ENCODE measurements at regions not wholly inside any gene's neighbourhood (a gene's known extent, or its start where the extent isn't known, plus 50 kb on each side); places are given as distances from the start of the nearest gene placed in this dataset.

DNA sequence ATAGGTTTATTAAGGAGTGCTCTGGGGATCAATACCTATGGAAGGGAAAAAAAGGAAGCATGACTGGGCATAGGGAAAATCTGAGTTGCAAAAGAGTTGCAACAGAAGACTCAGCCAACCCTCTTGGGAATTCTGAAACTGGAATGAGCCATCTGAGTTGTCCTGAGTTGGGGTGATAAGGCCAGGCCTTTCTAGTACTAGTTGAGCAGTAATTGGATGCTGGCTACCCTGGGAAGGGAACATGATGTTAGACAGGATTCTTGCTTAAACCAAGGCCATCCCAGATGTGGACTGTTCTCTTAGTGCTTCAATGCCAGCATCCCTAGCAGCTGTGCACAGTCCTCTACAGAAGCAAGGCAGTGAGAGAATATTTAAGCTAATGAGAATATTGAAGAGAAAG, 348.8 kb upstream of the GULP1 start (continued):
- TF ChIP-seq, protein P1, sequence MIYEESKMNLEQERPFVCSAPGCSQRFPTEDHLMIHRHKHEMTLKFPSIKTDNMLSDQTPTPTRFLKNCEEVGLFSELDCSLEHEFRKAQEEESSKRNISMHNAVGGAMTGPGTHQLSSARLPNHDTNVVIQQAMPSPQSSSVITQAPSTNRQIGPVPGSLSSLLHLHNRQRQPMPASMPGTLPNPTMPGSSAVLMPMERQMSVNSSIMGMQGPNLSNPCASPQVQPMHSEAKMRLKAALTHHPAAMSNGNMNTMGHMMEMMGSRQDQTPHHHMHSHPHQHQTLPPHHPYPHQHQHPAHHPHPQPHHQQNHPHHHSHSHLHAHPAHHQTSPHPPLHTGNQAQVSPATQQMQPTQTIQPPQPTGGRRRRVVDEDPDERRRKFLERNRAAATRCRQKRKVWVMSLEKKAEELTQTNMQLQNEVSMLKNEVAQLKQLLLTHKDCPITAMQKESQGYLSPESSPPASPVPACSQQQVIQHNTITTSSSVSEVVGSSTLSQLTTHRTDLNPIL (CRISPR knock-in tag; IDR thresholded peaks at IDR 0.05; ENCODE audit: low read depth): no peak
- no peak for TF ChIP-seq ARNTL (CRISPR knock-in tag; IDR thresholded peaks at IDR 0.05; ENCODE audit: borderline replicate concordance, low read depth)
- no peak for TF ChIP-seq TOX (CRISPR knock-in tag; IDR thresholded peaks at IDR 0.05; ENCODE audit: borderline replicate concordance)
- no peak for TF ChIP-seq OSR1 (CRISPR knock-in tag; IDR thresholded peaks at IDR 0.05)
- TF ChIP-seq, protein P2, sequence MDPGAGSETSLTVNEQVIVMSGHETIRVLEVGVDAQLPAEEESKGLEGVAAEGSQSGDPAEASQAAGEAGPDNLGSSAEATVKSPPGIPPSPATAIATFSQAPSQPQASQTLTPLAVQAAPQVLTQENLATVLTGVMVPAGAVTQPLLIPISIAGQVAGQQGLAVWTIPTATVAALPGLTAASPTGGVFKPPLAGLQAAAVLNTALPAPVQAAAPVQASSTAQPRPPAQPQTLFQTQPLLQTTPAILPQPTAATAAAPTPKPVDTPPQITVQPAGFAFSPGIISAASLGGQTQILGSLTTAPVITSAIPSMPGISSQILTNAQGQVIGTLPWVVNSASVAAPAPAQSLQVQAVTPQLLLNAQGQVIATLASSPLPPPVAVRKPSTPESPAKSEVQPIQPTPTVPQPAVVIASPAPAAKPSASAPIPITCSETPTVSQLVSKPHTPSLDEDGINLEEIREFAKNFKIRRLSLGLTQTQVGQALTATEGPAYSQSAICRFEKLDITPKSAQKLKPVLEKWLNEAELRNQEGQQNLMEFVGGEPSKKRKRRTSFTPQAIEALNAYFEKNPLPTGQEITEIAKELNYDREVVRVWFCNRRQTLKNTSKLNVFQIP (CRISPR knock-in tag; IDR thresholded peaks at IDR 0.05; ENCODE audit: borderline replicate concordance, low read depth): no peak

DNA sequence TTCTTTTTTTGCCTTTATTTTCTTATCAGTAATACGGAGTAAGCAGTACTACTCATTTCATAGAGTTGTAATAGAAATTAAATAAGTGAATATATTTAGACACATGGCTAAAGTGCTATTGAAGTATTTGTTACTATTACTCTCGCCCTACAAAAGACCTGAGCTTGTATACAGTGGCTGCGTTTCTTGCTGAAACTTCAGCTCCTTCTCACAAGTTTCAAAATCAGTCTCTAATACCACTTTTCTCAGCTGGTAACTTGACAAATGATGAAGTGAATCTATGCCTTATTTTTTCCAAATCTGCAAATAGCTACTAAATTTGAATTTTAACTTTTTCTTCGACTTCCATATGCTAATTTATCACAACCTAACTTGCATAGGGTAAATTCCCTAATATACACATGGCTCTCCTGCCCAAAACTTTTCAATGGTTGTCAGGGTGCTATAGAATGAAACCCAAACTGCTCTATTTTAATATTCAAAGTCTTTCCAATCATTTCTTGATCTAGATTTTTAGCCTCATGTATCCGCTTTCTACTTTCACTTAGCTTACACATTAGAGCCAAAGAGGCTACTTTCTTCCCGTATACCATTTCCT, 347.8 kb upstream of the GULP1 start:
- TF ChIP-seq, protein P3, sequence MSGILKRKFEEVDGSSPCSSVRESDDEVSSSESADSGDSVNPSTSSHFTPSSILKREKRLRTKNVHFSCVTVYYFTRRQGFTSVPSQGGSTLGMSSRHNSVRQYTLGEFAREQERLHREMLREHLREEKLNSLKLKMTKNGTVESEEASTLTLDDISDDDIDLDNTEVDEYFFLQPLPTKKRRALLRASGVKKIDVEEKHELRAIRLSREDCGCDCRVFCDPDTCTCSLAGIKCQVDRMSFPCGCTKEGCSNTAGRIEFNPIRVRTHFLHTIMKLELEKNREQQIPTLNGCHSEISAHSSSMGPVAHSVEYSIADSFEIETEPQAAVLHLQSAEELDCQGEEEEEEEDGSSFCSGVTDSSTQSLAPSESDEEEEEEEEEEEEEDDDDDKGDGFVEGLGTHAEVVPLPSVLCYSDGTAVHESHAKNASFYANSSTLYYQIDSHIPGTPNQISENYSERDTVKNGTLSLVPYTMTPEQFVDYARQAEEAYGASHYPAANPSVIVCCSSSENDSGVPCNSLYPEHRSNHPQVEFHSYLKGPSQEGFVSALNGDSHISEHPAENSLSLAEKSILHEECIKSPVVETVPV (CRISPR knock-in tag; IDR thresholded peaks at IDR 0.05): no peak
- TF ChIP-seq, protein P2 (CRISPR knock-in tag; IDR thresholded peaks at IDR 0.05; ENCODE audit: borderline replicate concordance, low read depth): no peak
- no peak for TF ChIP-seq PATZ1 (CRISPR knock-in tag; IDR thresholded peaks at IDR 0.05; ENCODE audit: borderline replicate concordance)
- no peak for TF ChIP-seq ZNF8 (CRISPR knock-in tag; IDR thresholded peaks at IDR 0.05)
- ATAC-seq: no peak

GRCh38 chr2:187949859-187950258, 341.8 kb upstream of the GULP1 start:
- no peak for ATAC-seq
- TF ChIP-seq CSDC2 (CRISPR knock-in tag; IDR thresholded peaks at IDR 0.05) (no peak), ZFP3 (CRISPR knock-in tag; IDR thresholded peaks at IDR 0.05) (no peak), ZNF70 (CRISPR knock-in tag; IDR thresholded peaks at IDR 0.05) (no peak), GLIS3 (CRISPR knock-in tag; IDR thresholded peaks at IDR 0.05) (no peak), ZNF565 (CRISPR knock-in tag; conservative IDR thresholded peaks at IDR 0.05; ENCODE audit: low read depth) (no peak)
- TF ChIP-seq, protein P4, sequence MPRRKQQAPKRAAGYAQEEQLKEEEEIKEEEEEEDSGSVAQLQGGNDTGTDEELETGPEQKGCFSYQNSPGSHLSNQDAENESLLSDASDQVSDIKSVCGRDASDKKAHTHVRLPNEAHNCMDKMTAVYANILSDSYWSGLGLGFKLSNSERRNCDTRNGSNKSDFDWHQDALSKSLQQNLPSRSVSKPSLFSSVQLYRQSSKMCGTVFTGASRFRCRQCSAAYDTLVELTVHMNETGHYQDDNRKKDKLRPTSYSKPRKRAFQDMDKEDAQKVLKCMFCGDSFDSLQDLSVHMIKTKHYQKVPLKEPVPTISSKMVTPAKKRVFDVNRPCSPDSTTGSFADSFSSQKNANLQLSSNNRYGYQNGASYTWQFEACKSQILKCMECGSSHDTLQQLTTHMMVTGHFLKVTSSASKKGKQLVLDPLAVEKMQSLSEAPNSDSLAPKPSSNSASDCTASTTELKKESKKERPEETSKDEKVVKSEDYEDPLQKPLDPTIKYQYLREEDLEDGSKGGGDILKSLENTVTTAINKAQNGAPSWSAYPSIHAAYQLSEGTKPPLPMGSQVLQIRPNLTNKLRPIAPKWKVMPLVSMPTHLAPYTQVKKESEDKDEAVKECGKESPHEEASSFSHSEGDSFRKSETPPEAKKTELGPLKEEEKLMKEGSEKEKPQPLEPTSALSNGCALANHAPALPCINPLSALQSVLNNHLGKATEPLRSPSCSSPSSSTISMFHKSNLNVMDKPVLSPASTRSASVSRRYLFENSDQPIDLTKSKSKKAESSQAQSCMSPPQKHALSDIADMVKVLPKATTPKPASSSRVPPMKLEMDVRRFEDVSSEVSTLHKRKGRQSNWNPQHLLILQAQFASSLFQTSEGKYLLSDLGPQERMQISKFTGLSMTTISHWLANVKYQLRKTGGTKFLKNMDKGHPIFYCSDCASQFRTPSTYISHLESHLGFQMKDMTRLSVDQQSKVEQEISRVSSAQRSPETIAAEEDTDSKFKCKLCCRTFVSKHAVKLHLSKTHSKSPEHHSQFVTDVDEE (CRISPR knock-in tag; IDR thresholded peaks at IDR 0.05): no peak

- no peak for ATAC-seq
- TF ChIP-seq OSR1 (CRISPR knock-in tag; IDR thresholded peaks at IDR 0.05): no peak
- no peak for TF ChIP-seq ISL1 (CRISPR knock-in tag; IDR thresholded peaks at IDR 0.05)
- TF ChIP-seq TCF4 (CRISPR knock-in tag; IDR thresholded peaks at IDR 0.05; ENCODE audit: borderline replicate concordance): no peak
- TF ChIP-seq PATZ1 (CRISPR knock-in tag; IDR thresholded peaks at IDR 0.05; ENCODE audit: borderline replicate concordance): no peak
- no peak for TF ChIP-seq BACH2 (CRISPR knock-in tag; IDR thresholded peaks at IDR 0.05; ENCODE audit: borderline replicate concordance)
- TF ChIP-seq, protein P2 (CRISPR knock-in tag; IDR thresholded peaks at IDR 0.05; ENCODE audit: borderline replicate concordance, low read depth): no peak
- no peak for TF ChIP-seq ARNTL (CRISPR knock-in tag; IDR thresholded peaks at IDR 0.05; ENCODE audit: borderline replicate concordance, low read depth)
- TF ChIP-seq ZC3H10 (CRISPR knock-in tag; IDR thresholded peaks at IDR 0.05): no peak
- no peak for TF ChIP-seq ZNF8 (CRISPR knock-in tag; IDR thresholded peaks at IDR 0.05)
Observed at GRCh38 chr2:187951470-187952218, 340.0 kb upstream of the GULP1 start.

All from SK-N-SH treated with all-trans-retinoic acid at 6 μM for 48 hours (cell line).